CD14-positive monocyte (primary cell): ENCODE measurements at regions not wholly inside any gene's neighbourhood (a gene's known extent, or its start where the extent isn't known, plus 50 kb on each side); places are given as distances from the start of the nearest gene placed in this dataset.

Experiments
- DNase-seq, 3 donors: peaks; one replicate each; pipeline ENCODE4 v3.0.0-alpha.2; 2011 to 2022
- H2AFZ ChIP-seq: 2 replicates; pipeline ENCODE4 v1.6.0; 2012; ENCODE audit warnings: mild to moderate bottlenecking, low read depth, low read length, inconsistent platforms; ENCODE audit not compliant: insufficient read depth, poor library complexity, severe bottlenecking
- H3K27ac ChIP-seq, 2 donors: 1 replicate in 1 of 2; 2 replicates in 1 of 2; pipeline ENCODE4 v1.5.1; 2012 to 2013; ENCODE audit warnings: low read length in 2 of 2, control low read depth in 1 of 2, inconsistent platforms in 1 of 2, low read depth in 1 of 2, mild to moderate bottlenecking in 1 of 2
- H3K27me3 ChIP-seq, 2 donors: one replicate each; pipeline versions ENCODE4 v1.6.0 to v1.6.1; 2011 to 2013; ENCODE audit warnings: low read length in 2 of 2; ENCODE audit not compliant: control insufficient read depth in 2 of 2, insufficient read depth in 2 of 2
- H3K36me3 ChIP-seq, 2 donors: replicated peaks in 1 of 2; 1 replicate in 1 of 2; 2 replicates in 1 of 2; pipeline versions ENCODE4 v1.5.1 to v1.6.1; 2012 to 2013; ENCODE audit warnings: low read length in 2 of 2, control low read depth in 1 of 2, inconsistent platforms in 1 of 2, mild to moderate bottlenecking in 1 of 2; ENCODE audit not compliant: insufficient read depth in 2 of 2, control insufficient read depth in 1 of 2
- H3K4me1 ChIP-seq, 2 donors: 1 replicate in 1 of 2; 2 replicates in 1 of 2; pipeline versions ENCODE4 v1.5.1 to v1.6.1; 2012 to 2013; ENCODE audit warnings: low read length in 2 of 2, control low read depth in 1 of 2, inconsistent platforms in 1 of 2, mild to moderate bottlenecking in 1 of 2, moderate library complexity in 1 of 2; ENCODE audit not compliant: insufficient read depth in 2 of 2, control insufficient read depth in 1 of 2
- H3K4me2 ChIP-seq: replicated peaks from 2 replicates; pipeline ENCODE3; 2012; ENCODE audit warnings: low read length, moderate library complexity, mild to moderate bottlenecking; ENCODE audit not compliant: poor library complexity, severe bottlenecking; ENCODE audit errors: extremely low read depth
- H3K4me3 ChIP-seq, 3 experiments: fragments of 200-600 bp in 1 of 3; sonication (generic) in 1 of 3; replicated peaks in 1 of 3; 1 replicate in 2 of 3; 2 replicates in 1 of 3; pipeline ENCODE4 v1.5.1; 2011 to 2013; ENCODE audit warnings: low read length in 3 of 3, mild to moderate bottlenecking in 3 of 3, control low read depth in 2 of 3, low read depth in 2 of 3, inconsistent platforms in 1 of 3, moderate library complexity in 1 of 3
- H3K79me2 ChIP-seq: 2 replicates; pipeline ENCODE4 v1.6.0; 2012; ENCODE audit warnings: mild to moderate bottlenecking, control low read depth, inconsistent platforms, low read length, moderate library complexity; ENCODE audit not compliant: insufficient read depth
- H3K9ac ChIP-seq: 2 replicates; pipeline ENCODE4 v1.6.0; 2017; ENCODE audit warnings: low read length, mild to moderate bottlenecking; ENCODE audit not compliant: insufficient read depth, poor library complexity, severe bottlenecking
- H3K9me3 ChIP-seq, 2 donors: replicated peaks in 1 of 2; 1 replicate in 1 of 2; 2 replicates in 1 of 2; pipeline versions ENCODE4 v1.5.1 to v1.6.1; 2012 to 2013; ENCODE audit warnings: low read length in 2 of 2, control low read depth in 1 of 2; ENCODE audit not compliant: control insufficient read depth in 1 of 2, insufficient read depth in 1 of 2
- H4K20me1 ChIP-seq: 2 replicates; pipeline ENCODE4 v1.6.0; 2012; ENCODE audit warnings: mild to moderate bottlenecking, low read length, control low read depth, moderate library complexity; ENCODE audit not compliant: insufficient read depth
- H3K27ac Mint-ChIP-seq, 7 donors: one replicate each; pipeline ENCODE4 v1.8.0; 2020; ENCODE audit warnings: mild to moderate bottlenecking in 7 of 7, mixed read lengths in 7 of 7, moderate library complexity in 6 of 7, inconsistent platforms in 2 of 7
- H3K27me3 Mint-ChIP-seq, 3 donors: one replicate each; pipeline ENCODE4 v1.8.0; 2021 to 2022; ENCODE audit warnings: low read depth in 3 of 3, mild to moderate bottlenecking in 3 of 3, mixed read lengths in 3 of 3, moderate library complexity in 3 of 3, inconsistent platforms in 1 of 3
- H3K36me3 Mint-ChIP-seq, 2 donors: one replicate each; pipeline ENCODE4 v1.8.0; 2020; ENCODE audit warnings: mixed read lengths in 2 of 2, inconsistent platforms in 1 of 2, mild to moderate bottlenecking in 1 of 2
- H3K4me1 Mint-ChIP-seq: one replicate; pipeline ENCODE4 v1.8.0; 2020; ENCODE audit warnings: mild to moderate bottlenecking, mixed read lengths
- H3K4me3 Mint-ChIP-seq, 2 donors: one replicate each; pipeline ENCODE4 v1.8.0; 2020; ENCODE audit warnings: mild to moderate bottlenecking in 2 of 2, mixed read lengths in 2 of 2, moderate library complexity in 1 of 2
- H3K9me3 Mint-ChIP-seq, 7 donors: one replicate each; pipeline ENCODE4 v1.8.0; 2020 to 2022; ENCODE audit warnings: mixed read lengths in 7 of 7, mild to moderate bottlenecking in 6 of 7, moderate library complexity in 6 of 7, inconsistent platforms in 2 of 7
- WGBS: methylation state at CpG from one replicate; pipeline ENCODE4 v1.1.5; 2013; ENCODE audit warnings: missing lambda C conversion rate; ENCODE audit not compliant: insufficient coverage; 5-methylcytosine and 5-hydroxymethylcytosine counted together
- intact Hi-C, 2 donors: fragments of 100-400 bp; cut with micrococcal nuclease; formaldehyde crosslinking; loops; one replicate each; pipeline versions ENCODE4 v1.15.0 to v1.15.1; 2023
- TF ChIP-seq, protein P1 (sequence below): fragments of 200-600 bp; IDR thresholded peaks from one replicate; pipeline ENCODE4 v1.8.0; 2022; ENCODE audit warnings: antibody characterized with exemption, mild to moderate bottlenecking

DNA sequence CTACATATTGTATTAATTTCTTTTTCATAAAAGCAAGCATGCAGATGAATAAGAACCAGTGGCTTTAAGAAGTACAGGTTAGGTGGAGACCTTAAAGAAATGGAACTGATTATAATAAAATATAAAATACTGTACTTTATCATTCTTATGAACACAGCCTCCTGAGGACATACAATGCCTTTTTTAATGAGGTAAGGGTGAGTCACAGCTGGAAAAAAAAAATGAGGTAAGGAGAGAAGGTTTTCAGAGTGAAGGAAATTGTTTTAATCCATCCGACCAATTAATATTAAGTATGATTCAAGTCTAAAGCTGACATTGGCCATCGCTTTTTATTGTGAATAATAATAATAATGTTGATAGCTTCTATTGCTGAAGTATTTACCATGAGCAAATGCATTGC, 170.3 kb upstream of the SOX2 start:
- Histone ChIP-seq H3K36me3 (no peaks in the 10 kb centered on the region), H3K4me3 (no peak overlapping the region), H3K4me2 (no peak overlapping the region), H3K9me3 (no peaks in the 10 kb centered on the region), H3K9ac (no peak overlapping the region), H3K27ac (no peak overlapping the region), H3K4me1 (no peaks in the 10 kb centered on the region), H2AFZ (no peak overlapping the region), H3K79me2 (no peaks in the 10 kb centered on the region), H3K27me3 (no peaks in the 10 kb centered on the region), H4K20me1 (no peaks in the 10 kb centered on the region)
- no peak for DNase-seq
- no peaks in the 10 kb centered on the region for H3K27me3 Mint-ChIP-seq
- no peaks in the 10 kb centered on the region for H3K36me3 Mint-ChIP-seq
- intact Hi-C loops: no loop called here
- no peak overlapping the region for H3K4me3 Mint-ChIP-seq
- peaks cover 0 to 11% (median 4%) of the 10 kb centered on the region in 7 donors for H3K9me3 Mint-ChIP-seq
- no peaks in the 10 kb centered on the region for H3K4me1 Mint-ChIP-seq
- no peak overlapping the region for H3K27ac Mint-ChIP-seq
- TF ChIP-seq, protein P1, sequence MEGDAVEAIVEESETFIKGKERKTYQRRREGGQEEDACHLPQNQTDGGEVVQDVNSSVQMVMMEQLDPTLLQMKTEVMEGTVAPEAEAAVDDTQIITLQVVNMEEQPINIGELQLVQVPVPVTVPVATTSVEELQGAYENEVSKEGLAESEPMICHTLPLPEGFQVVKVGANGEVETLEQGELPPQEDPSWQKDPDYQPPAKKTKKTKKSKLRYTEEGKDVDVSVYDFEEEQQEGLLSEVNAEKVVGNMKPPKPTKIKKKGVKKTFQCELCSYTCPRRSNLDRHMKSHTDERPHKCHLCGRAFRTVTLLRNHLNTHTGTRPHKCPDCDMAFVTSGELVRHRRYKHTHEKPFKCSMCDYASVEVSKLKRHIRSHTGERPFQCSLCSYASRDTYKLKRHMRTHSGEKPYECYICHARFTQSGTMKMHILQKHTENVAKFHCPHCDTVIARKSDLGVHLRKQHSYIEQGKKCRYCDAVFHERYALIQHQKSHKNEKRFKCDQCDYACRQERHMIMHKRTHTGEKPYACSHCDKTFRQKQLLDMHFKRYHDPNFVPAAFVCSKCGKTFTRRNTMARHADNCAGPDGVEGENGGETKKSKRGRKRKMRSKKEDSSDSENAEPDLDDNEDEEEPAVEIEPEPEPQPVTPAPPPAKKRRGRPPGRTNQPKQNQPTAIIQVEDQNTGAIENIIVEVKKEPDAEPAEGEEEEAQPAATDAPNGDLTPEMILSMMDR: no peak
- no CpG with 5 or more reads among the region's 2 CpGs for WGBS

DNA sequence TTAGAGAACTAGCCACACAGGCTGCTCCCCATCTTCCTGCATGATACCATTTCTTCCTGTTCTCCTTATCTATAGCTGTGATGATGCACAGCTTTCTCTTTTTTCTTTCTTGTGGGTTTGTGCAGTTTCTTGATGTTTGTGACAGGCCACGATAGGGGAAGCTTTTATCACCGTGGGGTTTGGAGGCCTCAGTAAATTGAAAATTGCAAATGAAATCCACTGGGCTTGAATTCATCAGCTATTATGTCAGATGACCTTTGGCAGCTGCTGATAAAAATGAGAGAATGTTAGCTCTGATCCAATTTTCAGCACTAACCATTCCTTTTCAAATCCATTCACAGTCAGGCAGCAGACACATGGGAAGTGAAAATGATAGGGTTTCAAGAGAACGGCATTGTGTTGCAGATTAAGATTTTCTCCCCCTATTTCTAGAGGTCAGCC, 176.9 kb upstream of the SOX2 start:
- Histone ChIP-seq H3K4me2 (no peak overlapping the region), H3K36me3 (no peaks in the 10 kb centered on the region), H3K9me3 (no peaks in the 10 kb centered on the region), H2AFZ (no peak overlapping the region), H3K4me3 (no peak overlapping the region), H3K27me3 (no peaks in the 10 kb centered on the region), H3K9ac (no peak overlapping the region), H3K4me1 (no peaks in the 10 kb centered on the region), H3K27ac (no peak overlapping the region), H4K20me1 (no peaks in the 10 kb centered on the region), H3K79me2 (no peaks in the 10 kb centered on the region)
- Mint-ChIP-seq H3K27ac (no peak overlapping the region), H3K36me3 (no peaks in the 10 kb centered on the region), H3K4me3 (no peak overlapping the region), H3K27me3 (no peaks in the 10 kb centered on the region), H3K4me1 (no peaks in the 10 kb centered on the region), H3K9me3 (peaks cover 0 to 3% (median 0%) of the 10 kb centered on the region in 7 donors)
- WGBS: no CpG with 5 or more reads among the region's 3 CpGs
- TF ChIP-seq, protein P1: no peak
- intact Hi-C loops: no loop called here
- no peak for DNase-seq
